ENCODE measurements at regions not wholly inside any gene's neighbourhood (a gene's known extent, or its start where the extent isn't known, plus 50 kb on each side); places are given as distances from the start of the nearest gene placed in this dataset.

- TF ChIP-seq POLR2A (IDR thresholded peaks at IDR 0.05) = no peak
- TF ChIP-seq, protein P1, sequence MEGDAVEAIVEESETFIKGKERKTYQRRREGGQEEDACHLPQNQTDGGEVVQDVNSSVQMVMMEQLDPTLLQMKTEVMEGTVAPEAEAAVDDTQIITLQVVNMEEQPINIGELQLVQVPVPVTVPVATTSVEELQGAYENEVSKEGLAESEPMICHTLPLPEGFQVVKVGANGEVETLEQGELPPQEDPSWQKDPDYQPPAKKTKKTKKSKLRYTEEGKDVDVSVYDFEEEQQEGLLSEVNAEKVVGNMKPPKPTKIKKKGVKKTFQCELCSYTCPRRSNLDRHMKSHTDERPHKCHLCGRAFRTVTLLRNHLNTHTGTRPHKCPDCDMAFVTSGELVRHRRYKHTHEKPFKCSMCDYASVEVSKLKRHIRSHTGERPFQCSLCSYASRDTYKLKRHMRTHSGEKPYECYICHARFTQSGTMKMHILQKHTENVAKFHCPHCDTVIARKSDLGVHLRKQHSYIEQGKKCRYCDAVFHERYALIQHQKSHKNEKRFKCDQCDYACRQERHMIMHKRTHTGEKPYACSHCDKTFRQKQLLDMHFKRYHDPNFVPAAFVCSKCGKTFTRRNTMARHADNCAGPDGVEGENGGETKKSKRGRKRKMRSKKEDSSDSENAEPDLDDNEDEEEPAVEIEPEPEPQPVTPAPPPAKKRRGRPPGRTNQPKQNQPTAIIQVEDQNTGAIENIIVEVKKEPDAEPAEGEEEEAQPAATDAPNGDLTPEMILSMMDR (IDR thresholded peaks at IDR 0.05) = no peak
These were observed 115.8 kb downstream of the INHBA start for GRCh38 chr7:41586931-41587640.

Data from suprapubic skin (tissue), 3 donors.